ENCODE measurements at regions not wholly inside any gene's neighbourhood (a gene's known extent, or its start where the extent isn't known, plus 50 kb on each side); places are given as distances from the start of the nearest gene placed in this dataset.

DNA sequence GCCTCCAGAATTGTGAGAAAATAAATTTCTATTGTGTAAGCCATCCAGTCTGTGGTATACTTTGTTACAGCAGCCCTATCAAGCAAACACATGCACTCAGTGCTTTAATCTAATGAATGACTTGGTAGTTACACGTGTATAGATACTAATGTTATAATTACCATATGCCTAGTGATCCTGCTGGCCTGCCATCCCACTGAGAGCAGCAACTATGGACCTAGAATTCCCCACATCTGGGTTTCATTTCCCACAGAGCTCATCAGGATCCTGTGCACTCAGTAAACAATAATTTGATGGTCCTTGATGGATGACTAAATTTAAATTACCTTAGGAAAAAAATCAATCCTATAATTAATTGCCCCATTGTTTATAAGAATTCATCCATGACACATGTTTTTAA lies 86.5 kb upstream of the RGS1 start:
- Histone ChIP-seq H3K4me1 (ENCODE audit: control insufficient read depth, insufficient read depth, low read length) (no peaks in the 10 kb centered on the region), H3K9ac (ENCODE audit: control insufficient read depth, insufficient read depth, low read length) (no peak overlapping the region), H3K4me2 (ENCODE audit: control insufficient read depth, insufficient read depth) (no peak overlapping the region), H3K79me2 (ENCODE audit: control insufficient read depth, insufficient read depth, low read length) (no peaks in the 10 kb centered on the region), H3K4me3 (no peak overlapping the region), H2AFZ (ENCODE audit: control insufficient read depth, low read depth, low read length) (no peak overlapping the region), H4K20me1 (ENCODE audit: control insufficient read depth, insufficient read depth) (no peaks in the 10 kb centered on the region), H3K27me3 (replicated peaks in 1 of 2; ENCODE audit: control insufficient read depth in 2 of 2, insufficient read depth in 2 of 2, low read length in 1 of 2) (no peaks in the 10 kb centered on the region), H3K36me3 (ENCODE audit: control insufficient read depth in 2 of 2, insufficient read depth in 2 of 2, low read length in 1 of 2) (no peaks in the 10 kb centered on the region), H3K9me3 (replicated peaks; ENCODE audit: control insufficient read depth, insufficient read depth, low read length) (no peaks in the 10 kb centered on the region), H3K27ac (ENCODE audit: control insufficient read depth, insufficient read depth) (no peak overlapping the region)
- TF ChIP-seq ZBED1 (IDR thresholded peaks at IDR 0.05; ENCODE audit: borderline replicate concordance) = no peak
- no peak for TF ChIP-seq NR2C2 (IDR thresholded peaks at IDR 0.05; ENCODE audit: borderline replicate concordance, control insufficient read depth, insufficient read length, low read depth)
- TF ChIP-seq EED (IDR thresholded peaks at IDR 0.05; ENCODE audit: low read depth) = no peak
- no peak for TF ChIP-seq NBN (IDR thresholded peaks at IDR 0.05)
- TF ChIP-seq, protein P1, sequence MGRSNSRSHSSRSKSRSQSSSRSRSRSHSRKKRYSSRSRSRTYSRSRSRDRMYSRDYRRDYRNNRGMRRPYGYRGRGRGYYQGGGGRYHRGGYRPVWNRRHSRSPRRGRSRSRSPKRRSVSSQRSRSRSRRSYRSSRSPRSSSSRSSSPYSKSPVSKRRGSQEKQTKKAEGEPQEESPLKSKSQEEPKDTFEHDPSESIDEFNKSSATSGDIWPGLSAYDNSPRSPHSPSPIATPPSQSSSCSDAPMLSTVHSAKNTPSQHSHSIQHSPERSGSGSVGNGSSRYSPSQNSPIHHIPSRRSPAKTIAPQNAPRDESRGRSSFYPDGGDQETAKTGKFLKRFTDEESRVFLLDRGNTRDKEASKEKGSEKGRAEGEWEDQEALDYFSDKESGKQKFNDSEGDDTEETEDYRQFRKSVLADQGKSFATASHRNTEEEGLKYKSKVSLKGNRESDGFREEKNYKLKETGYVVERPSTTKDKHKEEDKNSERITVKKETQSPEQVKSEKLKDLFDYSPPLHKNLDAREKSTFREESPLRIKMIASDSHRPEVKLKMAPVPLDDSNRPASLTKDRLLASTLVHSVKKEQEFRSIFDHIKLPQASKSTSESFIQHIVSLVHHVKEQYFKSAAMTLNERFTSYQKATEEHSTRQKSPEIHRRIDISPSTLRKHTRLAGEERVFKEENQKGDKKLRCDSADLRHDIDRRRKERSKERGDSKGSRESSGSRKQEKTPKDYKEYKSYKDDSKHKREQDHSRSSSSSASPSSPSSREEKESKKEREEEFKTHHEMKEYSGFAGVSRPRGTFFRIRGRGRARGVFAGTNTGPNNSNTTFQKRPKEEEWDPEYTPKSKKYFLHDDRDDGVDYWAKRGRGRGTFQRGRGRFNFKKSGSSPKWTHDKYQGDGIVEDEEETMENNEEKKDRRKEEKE (IDR thresholded peaks at IDR 0.05) = no peak
- TF ChIP-seq JUND (IDR thresholded peaks at IDR 0.05; ENCODE audit: low read depth, low read length) = no peak
- TF ChIP-seq, protein P2, sequence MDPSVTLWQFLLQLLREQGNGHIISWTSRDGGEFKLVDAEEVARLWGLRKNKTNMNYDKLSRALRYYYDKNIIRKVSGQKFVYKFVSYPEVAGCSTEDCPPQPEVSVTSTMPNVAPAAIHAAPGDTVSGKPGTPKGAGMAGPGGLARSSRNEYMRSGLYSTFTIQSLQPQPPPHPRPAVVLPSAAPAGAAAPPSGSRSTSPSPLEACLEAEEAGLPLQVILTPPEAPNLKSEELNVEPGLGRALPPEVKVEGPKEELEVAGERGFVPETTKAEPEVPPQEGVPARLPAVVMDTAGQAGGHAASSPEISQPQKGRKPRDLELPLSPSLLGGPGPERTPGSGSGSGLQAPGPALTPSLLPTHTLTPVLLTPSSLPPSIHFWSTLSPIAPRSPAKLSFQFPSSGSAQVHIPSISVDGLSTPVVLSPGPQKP (IDR thresholded peaks at IDR 0.05; ENCODE audit: low read depth, low read length) = no peak
- no peak for TF ChIP-seq JUNB (IDR thresholded peaks at IDR 0.05)
- TF ChIP-seq CHD4 (IDR thresholded peaks at IDR 0.05) = no peak
- TF ChIP-seq CBX5 (IDR thresholded peaks at IDR 0.05; ENCODE audit: low read depth) = no peak
- TF ChIP-seq SIN3A (IDR thresholded peaks at IDR 0.05; ENCODE audit: low read depth, low read length) = no peak
- TF ChIP-seq, protein P3, sequence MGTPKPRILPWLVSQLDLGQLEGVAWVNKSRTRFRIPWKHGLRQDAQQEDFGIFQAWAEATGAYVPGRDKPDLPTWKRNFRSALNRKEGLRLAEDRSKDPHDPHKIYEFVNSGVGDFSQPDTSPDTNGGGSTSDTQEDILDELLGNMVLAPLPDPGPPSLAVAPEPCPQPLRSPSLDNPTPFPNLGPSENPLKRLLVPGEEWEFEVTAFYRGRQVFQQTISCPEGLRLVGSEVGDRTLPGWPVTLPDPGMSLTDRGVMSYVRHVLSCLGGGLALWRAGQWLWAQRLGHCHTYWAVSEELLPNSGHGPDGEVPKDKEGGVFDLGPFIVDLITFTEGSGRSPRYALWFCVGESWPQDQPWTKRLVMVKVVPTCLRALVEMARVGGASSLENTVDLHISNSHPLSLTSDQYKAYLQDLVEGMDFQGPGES (IDR thresholded peaks at IDR 0.05) = no peak
- TF ChIP-seq BHLHE40 (IDR thresholded peaks at IDR 0.05; ENCODE audit: borderline replicate concordance in 1 of 2, low read depth in 2 of 2, low read length in 1 of 2) = no peak
- no peak for FAIRE-seq
- no peak for DNase-seq (ENCODE audit: low read depth, low spot score)
- RAD21 ChIA-PET (ENCODE audit: unreplicated experiment) = interaction anchor here (1.4 kb wide), 1 partner anchor 120 kb away, joined by 4 read pairs; no protein-coding TSS in a partner anchor
- peak; percentile 22 for ATAC-seq
- POLR2A ChIA-PET = no interaction called here
- no TSS peak for BruUV-seq (replicated peaks)
- in situ Hi-C loops (cut with MboI) (no loop called here), intact Hi-C loops (cut with micrococcal nuclease; ENCODE audit: unreplicated experiment) (no loop called here)
- CTCF ChIA-PET = interaction anchor here (1.5 to 2.0 kb wide), 3 partner anchors 12 to 122 kb away, joined by 6 to 9 read pairs (median 8); no protein-coding TSS in a partner anchor
- SMC1A ChIA-PET (ENCODE audit: uncharacterized antibody, unreplicated experiment) = interaction anchor here (0.9 to 1.2 kb wide), 2 partner anchors 10 to 12 kb away, joined by 3 read pairs; no protein-coding TSS in a partner anchor
- WGBS (ENCODE audit: insufficient coverage, insufficient replicate concordance, low lambda C conversion rate, missing lambda C conversion rate) = 50% methylated on average over 1 of the region's 1 CpG
